Activated naive CD8-positive, alpha-beta T cell treated with anti-CD3 and anti-CD28 coated beads, Interleukin-2, amount 10 ng/mL, durations not matched to agents 7 days and 5 days (primary cell): ENCODE measurements at regions not wholly inside any gene's neighbourhood (a gene's known extent, or its start where the extent isn't known, plus 50 kb on each side); places are given as distances from the start of the nearest gene placed in this dataset.

Experiments used
- ATAC-seq: fragments of 150-1000 bp; cut with Tn5 transposase; one replicate; pipeline ENCODE4 v1.10.0; 2021; ENCODE audit warnings: low read depth, moderate library complexity
- POLR2A ChIA-PET: fragments of 350-600 bp; sonication (Branson Sonifier 250); formaldehyde crosslinking; loops from one replicate; lab custom pipeline; 2021; ENCODE audit warnings: antibody characterized with exemption; lab: Charles Lee
- DNase-seq: peaks from one replicate; pipeline ENCODE4 v3.0.0; 2021
- H3K27ac Mint-ChIP-seq: one replicate; pipeline ENCODE4 v1.8.0; 2022; ENCODE audit warnings: mild to moderate bottlenecking, mixed read lengths
- H3K27me3 Mint-ChIP-seq: one replicate; pipeline ENCODE4 v1.8.0; 2022; ENCODE audit warnings: mild to moderate bottlenecking, moderate library complexity, mixed read lengths
- H3K36me3 Mint-ChIP-seq: one replicate; pipeline ENCODE4 v1.8.0; 2021; ENCODE audit warnings: mild to moderate bottlenecking, mixed read lengths
- H3K4me1 Mint-ChIP-seq: one replicate; pipeline ENCODE4 v1.8.0; 2021; ENCODE audit warnings: mixed read lengths
- H3K4me3 Mint-ChIP-seq: one replicate; pipeline ENCODE4 v1.8.0; 2022; ENCODE audit warnings: mild to moderate bottlenecking, moderate library complexity, mixed read lengths
- H3K9me3 Mint-ChIP-seq: one replicate; pipeline ENCODE4 v1.8.0; 2021; ENCODE audit warnings: mixed read lengths

DNA sequence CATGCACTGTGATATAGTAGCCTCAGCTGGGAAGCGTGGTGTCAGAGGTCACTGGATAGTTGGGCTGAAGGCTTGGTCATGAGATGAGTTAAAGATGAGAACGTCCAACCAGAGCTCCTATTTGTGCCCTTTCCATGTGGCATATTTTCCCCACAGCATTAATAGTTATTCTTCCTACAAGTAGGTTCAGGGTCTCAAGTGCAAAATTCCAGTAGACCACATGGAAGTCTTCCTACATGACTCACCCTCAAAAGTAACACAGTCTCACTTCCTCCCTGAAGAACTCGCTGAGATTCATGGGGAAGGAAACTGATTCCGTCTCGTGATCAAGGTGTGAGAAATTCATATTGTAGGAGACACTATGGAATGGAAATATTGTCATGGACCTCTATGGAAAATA lies 1212.5 kb upstream of the PRKX start:
- POLR2A ChIA-PET: no interaction called here
- ATAC-seq: no peak
- H3K36me3 Mint-ChIP-seq: no peaks in the 10 kb centered on the region

DNA sequence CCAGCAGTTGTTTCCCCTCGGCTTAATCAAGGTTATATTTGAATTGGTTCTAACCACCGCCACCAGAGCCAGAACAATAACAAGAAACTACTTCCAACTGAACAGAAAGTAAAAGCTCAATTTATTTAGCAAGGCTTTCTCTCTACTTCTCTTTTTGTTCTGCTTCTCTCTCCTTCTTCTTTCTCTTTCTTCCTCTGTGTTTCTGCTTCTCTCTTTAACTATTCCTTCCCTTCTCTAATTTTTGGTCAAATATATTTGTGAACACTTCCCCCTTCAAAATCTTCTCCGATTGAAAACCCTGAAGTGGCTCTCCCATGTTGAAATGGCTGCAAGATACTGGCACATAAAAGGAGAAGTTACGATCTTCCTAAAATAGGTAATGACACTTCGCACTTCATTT lies 1195.9 kb upstream of the PRKX start:
- ATAC-seq: no peak
- H3K27ac Mint-ChIP-seq: no peak overlapping the region

More for the DNA sequence above, 1212.5 kb upstream of the PRKX start:
- Mint-ChIP-seq H3K9me3 (peaks cover 1% of the 10 kb centered on the region), H3K4me3 (no peak overlapping the region), H3K27me3 (no peaks in the 10 kb centered on the region), H3K27ac (no peak overlapping the region), H3K4me1 (no peaks in the 10 kb centered on the region)
- DNase-seq: no peak

DNA sequence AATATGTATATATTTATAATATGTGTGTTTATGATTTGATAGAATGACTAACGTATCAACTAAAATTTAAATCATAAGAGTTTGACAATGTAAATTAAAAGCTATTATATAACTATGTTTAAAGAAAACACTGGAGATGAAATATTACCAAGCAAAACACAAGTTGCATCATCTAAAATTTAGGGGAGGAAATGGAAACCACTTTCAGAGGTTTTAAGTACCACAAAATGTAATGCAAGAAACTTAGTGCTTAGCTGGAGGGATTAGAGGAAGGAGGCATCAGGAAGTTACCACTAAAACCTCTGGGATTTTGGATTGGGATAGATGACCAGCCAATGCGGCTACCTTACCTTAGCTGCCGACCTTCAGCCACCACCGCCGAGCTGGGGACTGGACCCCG lies 1192.1 kb upstream of the PRKX start:
- DNase-seq (no peak), ATAC-seq (no peak)
- H3K4me1 Mint-ChIP-seq: no peaks in the 10 kb centered on the region
- H3K9me3 Mint-ChIP-seq: no peaks in the 10 kb centered on the region
- no peaks in the 10 kb centered on the region for H3K27me3 Mint-ChIP-seq
- H3K36me3 Mint-ChIP-seq: no peaks in the 10 kb centered on the region
- no peak overlapping the region for H3K27ac Mint-ChIP-seq
- POLR2A ChIA-PET: no interaction called here
- no peak overlapping the region for H3K4me3 Mint-ChIP-seq

More for the DNA sequence above, 1195.9 kb upstream of the PRKX start:
- Mint-ChIP-seq H3K36me3 (no peaks in the 10 kb centered on the region), H3K27me3 (no peaks in the 10 kb centered on the region), H3K9me3 (no peaks in the 10 kb centered on the region), H3K4me3 (no peak overlapping the region), H3K4me1 (no peaks in the 10 kb centered on the region)
- DNase-seq: no peak
- POLR2A ChIA-PET: no interaction called here

DNA sequence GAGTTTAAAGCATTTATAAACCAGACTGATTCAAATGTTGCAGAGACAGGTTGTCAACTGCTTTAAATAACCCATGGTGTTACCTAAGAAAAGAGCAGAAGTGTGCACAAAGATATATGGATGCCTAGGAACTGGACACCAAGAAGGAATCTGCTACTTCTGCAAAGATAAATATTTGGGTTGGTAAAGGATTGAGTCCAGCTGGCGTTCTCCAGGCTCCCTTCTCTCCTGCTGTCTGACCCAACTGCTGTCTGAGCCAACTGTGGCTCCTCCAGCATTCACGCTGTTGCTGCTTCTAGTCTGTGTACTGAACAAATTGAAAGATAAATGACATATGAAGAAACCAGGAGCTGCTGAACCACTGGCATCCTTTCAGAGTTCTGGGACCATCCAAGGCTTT lies 1167.8 kb upstream of the PRKX start:
- no peaks in the 10 kb centered on the region for H3K36me3 Mint-ChIP-seq
- ATAC-seq (no peak), DNase-seq (no peak)
- no peak overlapping the region for H3K27ac Mint-ChIP-seq
- H3K4me1 Mint-ChIP-seq: no peaks in the 10 kb centered on the region
- no peaks in the 10 kb centered on the region for H3K9me3 Mint-ChIP-seq
- H3K27me3 Mint-ChIP-seq: no peaks in the 10 kb centered on the region
- POLR2A ChIA-PET: no interaction called here
- no peak overlapping the region for H3K4me3 Mint-ChIP-seq

DNA sequence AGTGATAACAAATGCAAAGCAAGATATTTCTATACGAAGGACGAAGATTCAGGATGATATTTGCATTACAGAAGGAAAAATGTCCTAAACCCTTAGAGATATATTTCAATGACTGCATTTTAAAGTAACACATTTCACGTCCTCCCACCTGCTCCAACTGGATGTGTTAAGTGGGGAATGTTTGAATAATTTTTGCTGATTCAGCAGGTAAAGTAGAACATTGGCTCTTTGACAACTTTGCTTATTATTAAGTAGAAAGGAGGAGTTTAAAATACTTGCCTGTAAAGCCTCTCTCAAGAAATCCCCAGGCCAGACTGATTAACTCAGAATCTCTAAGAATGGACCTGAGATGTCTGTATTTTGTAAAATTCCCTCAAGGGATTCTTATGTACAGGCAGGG lies 1165.2 kb upstream of the PRKX start:
- Mint-ChIP-seq H3K4me1 (no peaks in the 10 kb centered on the region), H3K36me3 (no peaks in the 10 kb centered on the region), H3K4me3 (no peak overlapping the region), H3K9me3 (peaks cover 2% of the 10 kb centered on the region), H3K27ac (no peak overlapping the region), H3K27me3 (no peaks in the 10 kb centered on the region)
- ATAC-seq (no peak), DNase-seq (no peak)
- POLR2A ChIA-PET: no interaction called here

DNA sequence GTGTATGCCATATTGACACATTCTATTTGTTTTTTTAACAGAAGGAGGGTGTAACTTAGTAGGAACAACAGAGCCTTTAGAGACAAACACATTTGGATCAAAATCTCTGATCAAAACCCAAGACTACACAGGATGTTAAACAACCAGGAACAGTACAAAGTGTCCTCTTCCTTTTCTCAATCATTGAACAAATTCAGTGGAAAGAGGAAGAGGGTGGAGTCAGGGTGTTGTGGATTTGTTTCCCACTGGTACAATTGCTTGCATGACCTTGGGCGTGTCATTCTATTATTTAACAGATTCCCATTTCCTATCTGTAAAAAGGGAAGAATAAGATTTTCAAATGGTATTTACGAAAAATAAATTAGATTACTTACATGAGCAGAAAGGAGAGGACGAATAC lies 1162.8 kb upstream of the PRKX start:
- Mint-ChIP-seq H3K4me3 (no peak overlapping the region), H3K9me3 (peaks cover 2% of the 10 kb centered on the region), H3K4me1 (no peaks in the 10 kb centered on the region), H3K36me3 (no peaks in the 10 kb centered on the region), H3K27ac (no peak overlapping the region), H3K27me3 (no peaks in the 10 kb centered on the region)
- POLR2A ChIA-PET: no interaction called here
- no peak for DNase-seq
- ATAC-seq: no peak

DNA sequence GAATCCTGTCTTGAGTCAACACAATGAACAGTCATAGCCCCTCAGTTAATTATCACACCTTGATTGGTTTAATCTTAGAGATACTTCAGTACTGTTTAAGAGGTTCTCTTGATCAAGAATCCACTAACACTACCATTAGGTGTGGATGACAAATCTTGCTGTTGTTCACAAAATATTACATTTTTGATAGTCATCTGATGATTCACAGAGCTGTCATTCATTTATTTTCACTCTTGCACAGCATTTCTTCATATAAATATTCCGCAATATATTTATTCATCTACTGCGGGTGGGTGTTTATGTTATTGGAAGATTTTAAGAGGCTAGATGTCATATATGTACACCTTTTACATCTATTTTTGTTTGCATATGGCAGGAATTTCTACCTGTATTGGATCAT lies 1138.1 kb upstream of the PRKX start:
- Mint-ChIP-seq H3K36me3 (no peaks in the 10 kb centered on the region), H3K4me3 (no peak overlapping the region), H3K27me3 (no peaks in the 10 kb centered on the region), H3K4me1 (no peaks in the 10 kb centered on the region), H3K27ac (no peak overlapping the region), H3K9me3 (no peaks in the 10 kb centered on the region)
- POLR2A ChIA-PET: no interaction called here
- no peak for ATAC-seq
- DNase-seq: no peak

DNA sequence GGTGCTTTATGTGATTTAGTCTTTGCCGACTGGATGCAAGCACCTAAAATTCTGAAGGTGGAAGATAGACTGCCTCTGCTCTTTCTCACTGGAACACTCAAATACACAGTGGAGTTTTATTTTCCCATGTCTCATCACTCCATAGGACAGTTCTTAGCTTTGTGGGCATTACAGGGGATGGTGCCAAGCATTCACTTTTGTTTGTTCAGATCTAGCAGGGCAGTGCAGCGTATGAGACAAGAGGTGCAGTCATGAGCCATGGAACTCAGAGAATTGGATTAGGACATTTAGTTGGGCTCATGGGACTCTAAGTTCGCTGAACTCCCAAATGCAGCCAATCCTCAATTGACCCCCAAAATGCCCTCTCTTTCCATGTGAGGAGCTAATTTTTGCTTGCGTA lies 1136.9 kb upstream of the PRKX start:
- Mint-ChIP-seq H3K4me1 (no peaks in the 10 kb centered on the region), H3K4me3 (no peak overlapping the region), H3K9me3 (no peaks in the 10 kb centered on the region), H3K36me3 (no peaks in the 10 kb centered on the region), H3K27me3 (no peaks in the 10 kb centered on the region), H3K27ac (no peak overlapping the region)
- POLR2A ChIA-PET: no interaction called here
- ATAC-seq (no peak), DNase-seq (no peak)

DNA sequence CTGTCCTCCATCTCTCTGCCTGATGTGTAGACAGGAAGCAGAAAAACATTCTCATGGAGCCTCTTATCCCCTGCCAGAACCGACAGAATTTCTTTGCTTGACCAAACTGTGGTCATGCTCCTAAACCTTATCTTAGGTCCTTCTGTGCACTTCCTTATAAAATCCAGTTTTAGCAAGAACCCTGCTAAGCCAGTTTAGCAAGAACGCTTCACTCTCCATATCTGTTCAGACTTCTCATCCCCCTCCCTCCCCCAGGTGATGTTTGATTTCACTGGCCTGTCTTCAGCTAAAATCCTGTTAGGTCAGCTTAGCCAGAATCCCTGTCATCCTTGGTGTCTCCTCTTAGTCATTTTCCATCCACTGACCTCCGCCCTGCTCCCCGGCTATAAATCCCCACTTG lies 1130.9 kb upstream of the PRKX start:
- Mint-ChIP-seq H3K9me3 (no peaks in the 10 kb centered on the region), H3K4me3 (no peak overlapping the region), H3K36me3 (no peaks in the 10 kb centered on the region), H3K4me1 (no peaks in the 10 kb centered on the region), H3K27me3 (no peaks in the 10 kb centered on the region), H3K27ac (no peak overlapping the region)
- ATAC-seq (no peak), DNase-seq (no peak)
- POLR2A ChIA-PET: no interaction called here

DNA sequence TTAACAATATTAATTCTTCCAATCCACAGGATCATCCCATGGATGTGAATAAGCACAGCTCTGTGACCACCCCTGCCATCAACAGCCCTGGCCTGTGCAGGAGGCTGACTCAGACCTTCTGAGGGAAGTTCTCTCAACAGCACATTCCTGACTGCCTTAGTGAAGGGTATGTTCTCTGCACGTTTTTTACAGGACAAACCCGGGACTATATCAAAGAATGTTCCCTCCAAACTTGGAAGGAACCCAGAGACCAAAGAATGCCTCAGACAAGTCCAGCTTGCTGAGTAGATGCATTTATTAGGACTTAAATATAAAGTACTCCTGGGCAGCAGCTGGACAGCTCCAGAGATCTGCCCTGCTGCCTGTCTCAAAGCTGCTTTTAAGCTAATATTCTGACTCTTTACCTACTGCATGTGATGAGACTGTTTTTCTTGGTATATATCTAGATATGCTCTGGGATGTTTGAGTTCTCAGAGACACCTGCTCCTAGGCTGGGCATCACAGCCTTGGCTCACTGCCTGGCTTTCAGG lies 1127.8 kb upstream of the PRKX start:
- Mint-ChIP-seq H3K27ac (no peak overlapping the region), H3K4me1 (no peaks in the 10 kb centered on the region), H3K4me3 (no peak overlapping the region), H3K9me3 (no peaks in the 10 kb centered on the region), H3K36me3 (no peaks in the 10 kb centered on the region), H3K27me3 (no peaks in the 10 kb centered on the region)
- POLR2A ChIA-PET: no interaction called here
- ATAC-seq (no peak), DNase-seq (no peak)

DNA sequence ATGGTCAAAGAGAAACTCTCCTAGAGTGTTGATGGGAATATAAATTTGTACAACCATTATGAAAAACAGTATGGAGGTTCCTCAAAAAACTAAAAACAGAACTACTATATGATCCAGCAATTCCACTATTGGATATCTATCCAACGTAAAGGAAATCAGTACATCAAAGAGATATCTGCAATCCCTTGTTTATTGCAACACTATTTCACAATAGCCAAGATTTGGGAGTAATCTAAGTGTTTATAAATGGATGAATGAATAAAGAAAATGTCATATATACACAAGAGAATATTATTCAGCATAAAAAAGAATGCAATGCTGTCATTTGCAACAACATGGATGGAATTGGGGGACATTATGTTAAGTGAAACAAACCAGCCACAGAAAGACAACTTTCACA lies 1118.1 kb upstream of the PRKX start:
- POLR2A ChIA-PET: no interaction called here
- Mint-ChIP-seq H3K27me3 (no peaks in the 10 kb centered on the region), H3K27ac (no peak overlapping the region), H3K4me3 (no peak overlapping the region), H3K9me3 (no peaks in the 10 kb centered on the region), H3K36me3 (no peaks in the 10 kb centered on the region), H3K4me1 (no peaks in the 10 kb centered on the region)
- ATAC-seq: no peak
- DNase-seq: no peak

DNA sequence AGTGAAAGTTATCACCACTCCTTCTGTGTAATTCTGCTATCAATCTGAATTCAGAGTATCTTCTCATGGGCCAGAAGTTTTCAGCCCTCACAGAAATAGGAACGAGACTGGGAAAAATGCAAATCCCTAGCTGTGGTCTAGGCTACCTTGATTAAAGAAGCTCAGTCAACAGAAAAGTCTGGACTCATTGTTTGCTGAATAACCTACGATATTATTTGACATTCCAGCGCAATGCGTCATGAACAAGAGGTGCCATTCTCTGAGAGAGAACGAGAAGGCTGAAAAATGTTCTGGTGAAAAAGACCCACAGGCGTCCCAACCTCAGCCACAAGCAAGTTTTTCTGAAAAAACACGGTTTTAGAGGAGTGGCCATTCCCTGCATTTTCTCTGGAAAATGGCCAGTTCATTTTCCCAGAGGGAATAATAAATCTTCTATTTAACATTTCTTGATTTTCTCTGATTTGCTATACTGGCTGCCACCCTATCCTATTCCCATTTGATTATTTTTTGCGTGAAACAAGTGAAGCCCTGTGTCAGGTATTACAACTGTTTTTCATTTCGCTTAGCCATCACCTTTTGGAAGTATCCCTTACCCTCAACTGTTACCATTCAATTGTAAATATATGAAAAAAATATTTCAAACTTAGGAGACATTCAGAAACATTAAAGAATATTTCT lies 1117.6 kb upstream of the PRKX start:
- Mint-ChIP-seq H3K4me1 (no peaks in the 10 kb centered on the region), H3K27me3 (no peaks in the 10 kb centered on the region)
- POLR2A ChIA-PET: no interaction called here

DNA sequence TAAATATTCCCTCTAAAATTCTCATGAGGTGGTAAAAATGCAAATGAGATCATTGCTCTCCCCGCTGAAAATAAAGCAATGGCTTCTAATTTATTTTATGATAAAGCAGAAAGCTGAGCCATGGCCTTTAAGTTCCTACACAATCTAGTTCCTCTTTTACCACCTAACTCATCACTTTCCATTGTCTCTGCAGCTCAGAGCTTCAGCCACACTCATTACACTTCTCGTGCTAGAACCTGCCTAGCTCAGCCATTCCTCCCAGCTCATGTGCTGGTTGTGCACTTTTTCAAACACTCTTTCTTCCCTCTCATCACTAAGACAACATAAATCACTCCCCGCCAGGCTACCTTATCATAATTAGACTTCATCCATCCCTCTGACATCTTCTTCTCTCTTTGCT lies 1112.1 kb upstream of the PRKX start:
- Mint-ChIP-seq H3K4me1 (no peaks in the 10 kb centered on the region), H3K27me3 (no peaks in the 10 kb centered on the region), H3K27ac (no peak overlapping the region), H3K9me3 (no peaks in the 10 kb centered on the region), H3K36me3 (no peaks in the 10 kb centered on the region), H3K4me3 (no peak overlapping the region)
- no peak for ATAC-seq
- DNase-seq: no peak
- POLR2A ChIA-PET: no interaction called here

More for the DNA sequence above, 1117.6 kb upstream of the PRKX start:
- no peak for ATAC-seq
- Mint-ChIP-seq H3K9me3 (no peaks in the 10 kb centered on the region), H3K4me3 (no peak overlapping the region), H3K36me3 (no peaks in the 10 kb centered on the region), H3K27ac (no peak overlapping the region)
- no peak for DNase-seq

DNA sequence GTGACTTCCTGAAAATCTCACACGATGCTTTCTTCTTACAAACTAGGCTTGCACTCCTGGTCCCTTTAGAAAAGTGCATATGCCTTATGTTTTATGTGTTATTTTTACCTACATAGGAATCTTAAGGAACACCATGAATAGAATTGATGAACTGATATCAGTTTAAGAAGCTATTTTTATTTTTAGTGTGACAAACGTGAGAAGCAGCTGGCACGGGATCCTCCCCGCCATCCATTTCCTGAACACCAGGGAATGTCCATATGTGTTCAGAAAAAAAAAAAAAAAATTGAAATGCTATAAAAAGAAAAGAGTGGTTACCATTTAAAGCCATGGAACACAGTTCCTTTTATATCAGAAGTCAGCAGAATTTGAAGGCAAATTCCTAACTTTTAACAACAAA lies 1096.1 kb upstream of the PRKX start:
- ATAC-seq (no peak), DNase-seq (no peak)
- no peak overlapping the region for H3K4me3 Mint-ChIP-seq
- H3K27me3 Mint-ChIP-seq: no peaks in the 10 kb centered on the region
- no peaks in the 10 kb centered on the region for H3K4me1 Mint-ChIP-seq
- H3K27ac Mint-ChIP-seq: no peak overlapping the region
- POLR2A ChIA-PET: no interaction called here
- H3K9me3 Mint-ChIP-seq: no peaks in the 10 kb centered on the region
- H3K36me3 Mint-ChIP-seq: no peaks in the 10 kb centered on the region

DNA sequence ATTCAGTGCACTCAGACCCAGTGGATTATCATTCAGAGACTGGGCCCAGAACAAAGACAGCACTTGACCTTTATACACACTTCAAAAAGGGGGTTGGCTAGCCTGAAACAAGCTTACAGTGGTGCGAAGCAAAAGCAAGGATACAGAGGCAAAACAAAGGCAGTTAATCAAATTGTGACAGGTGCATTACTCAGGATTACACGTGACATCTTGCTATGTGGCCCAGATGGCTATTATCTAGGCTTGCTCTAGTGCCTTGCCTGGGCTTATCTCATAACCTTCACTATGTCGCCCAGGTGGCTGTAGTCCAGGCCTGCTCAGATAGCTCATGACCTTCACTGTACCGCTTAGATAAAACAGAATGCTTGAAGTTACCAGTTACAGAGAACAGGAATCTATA lies 1092.1 kb upstream of the PRKX start:
- no peaks in the 10 kb centered on the region for H3K27me3 Mint-ChIP-seq
- POLR2A ChIA-PET: no interaction called here
- H3K9me3 Mint-ChIP-seq: no peaks in the 10 kb centered on the region
- no peak overlapping the region for H3K27ac Mint-ChIP-seq
- DNase-seq: no peak
- no peak overlapping the region for H3K4me3 Mint-ChIP-seq
- H3K36me3 Mint-ChIP-seq: no peaks in the 10 kb centered on the region
- no peaks in the 10 kb centered on the region for H3K4me1 Mint-ChIP-seq
- ATAC-seq: no peak
